ENCODE measurements at regions not wholly inside any gene's neighbourhood (a gene's known extent, or its start where the extent isn't known, plus 50 kb on each side); places are given as distances from the start of the nearest gene placed in this dataset.
A peak's percentile ranks its signal among the peaks of the same experiment; 100 is the strongest.
"Not testable (repeated sequence)": the region's sequence is repeated elsewhere in the genome, so short reads cannot be mapped to it uniquely, and the experiment has no call there.

DNA sequence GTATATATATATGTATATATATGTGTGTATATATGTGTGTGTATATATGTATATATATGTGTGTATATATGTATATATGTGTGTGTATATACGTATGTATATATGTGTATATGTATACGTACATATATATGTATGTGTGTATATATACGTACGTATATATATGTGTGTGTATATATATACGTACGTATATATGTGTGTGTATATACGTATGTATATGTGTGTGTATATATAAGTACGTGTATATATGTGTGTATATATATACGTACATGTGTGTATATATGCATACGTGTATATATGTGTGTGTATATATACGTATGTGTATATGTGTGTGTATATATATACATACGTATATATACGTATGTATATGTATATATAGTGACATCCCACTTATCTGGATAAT, 154.4 kb downstream of the CDRT15L2 start:
- H3K9me3 Mint-ChIP-seq (ENCODE audit: low read depth), result no peaks in the 10 kb centered on the region
- no peaks in the 10 kb centered on the region for H3K36me3 Mint-ChIP-seq (ENCODE audit: insufficient read depth)
- no peaks in the 10 kb centered on the region for H3K27me3 Mint-ChIP-seq
- DNase-seq (ENCODE audit: low spot score, unreplicated experiment), result no peak
- no peak overlapping the region for H3K4me3 Mint-ChIP-seq (ENCODE audit: low read depth)
- H3K27ac Mint-ChIP-seq, result no peak overlapping the region
- TF ChIP-seq, protein P1, sequence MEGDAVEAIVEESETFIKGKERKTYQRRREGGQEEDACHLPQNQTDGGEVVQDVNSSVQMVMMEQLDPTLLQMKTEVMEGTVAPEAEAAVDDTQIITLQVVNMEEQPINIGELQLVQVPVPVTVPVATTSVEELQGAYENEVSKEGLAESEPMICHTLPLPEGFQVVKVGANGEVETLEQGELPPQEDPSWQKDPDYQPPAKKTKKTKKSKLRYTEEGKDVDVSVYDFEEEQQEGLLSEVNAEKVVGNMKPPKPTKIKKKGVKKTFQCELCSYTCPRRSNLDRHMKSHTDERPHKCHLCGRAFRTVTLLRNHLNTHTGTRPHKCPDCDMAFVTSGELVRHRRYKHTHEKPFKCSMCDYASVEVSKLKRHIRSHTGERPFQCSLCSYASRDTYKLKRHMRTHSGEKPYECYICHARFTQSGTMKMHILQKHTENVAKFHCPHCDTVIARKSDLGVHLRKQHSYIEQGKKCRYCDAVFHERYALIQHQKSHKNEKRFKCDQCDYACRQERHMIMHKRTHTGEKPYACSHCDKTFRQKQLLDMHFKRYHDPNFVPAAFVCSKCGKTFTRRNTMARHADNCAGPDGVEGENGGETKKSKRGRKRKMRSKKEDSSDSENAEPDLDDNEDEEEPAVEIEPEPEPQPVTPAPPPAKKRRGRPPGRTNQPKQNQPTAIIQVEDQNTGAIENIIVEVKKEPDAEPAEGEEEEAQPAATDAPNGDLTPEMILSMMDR (IDR thresholded peaks at IDR 0.05; ENCODE audit: unreplicated experiment), result no peak
- H3K4me1 Mint-ChIP-seq (ENCODE audit: low read depth), result no peaks in the 10 kb centered on the region

DNA sequence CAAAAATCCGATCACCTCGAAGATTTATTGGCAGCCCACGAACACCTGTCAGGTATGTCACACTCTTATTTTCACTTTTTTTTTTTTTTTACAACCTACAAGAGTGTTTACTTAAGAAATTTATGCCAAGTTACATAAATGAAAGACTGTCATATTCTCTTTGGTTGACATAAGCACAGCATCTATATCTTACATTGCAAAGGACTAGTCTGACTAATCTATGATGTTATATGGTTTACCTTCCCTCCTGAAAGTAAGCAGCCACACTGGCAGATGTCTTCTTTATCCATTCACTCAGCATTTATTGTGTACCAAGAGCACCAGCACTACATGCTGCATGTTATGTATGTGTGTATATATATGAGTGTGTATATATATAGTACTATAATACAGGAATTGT, 156.3 kb downstream of the CDRT15L2 start:
- no peaks in the 10 kb centered on the region for H3K9me3 Mint-ChIP-seq (ENCODE audit: low read depth)
- DNase-seq (ENCODE audit: low spot score, unreplicated experiment), result no peak
- H3K4me3 Mint-ChIP-seq (ENCODE audit: low read depth), result no peak overlapping the region

DNA sequence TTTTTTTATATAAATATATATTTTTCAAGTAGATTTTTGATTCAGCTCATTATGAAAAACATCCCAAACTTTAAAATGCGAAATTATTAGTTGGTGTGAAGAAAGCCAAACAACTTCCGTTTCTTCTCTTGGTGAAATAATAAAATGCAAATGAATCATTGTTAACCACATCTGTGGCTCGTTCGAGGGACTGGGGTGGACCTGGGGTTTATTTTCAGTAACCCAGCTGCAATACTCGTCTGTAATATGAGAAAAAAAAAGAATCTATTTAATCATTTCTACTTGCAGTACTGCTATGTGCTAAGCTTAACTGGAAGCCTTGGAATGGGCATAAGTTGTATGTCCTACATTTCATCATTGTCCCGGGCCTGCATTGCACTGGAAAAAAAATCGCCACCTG, 158.1 kb downstream of the CDRT15L2 start:
- not testable (repeated sequence) for H3K4me3 Mint-ChIP-seq (ENCODE audit: low read depth); DNase-seq (ENCODE audit: low spot score, unreplicated experiment); H3K9me3 Mint-ChIP-seq (ENCODE audit: low read depth); H3K36me3 Mint-ChIP-seq (ENCODE audit: insufficient read depth); H3K27me3 Mint-ChIP-seq; H3K4me1 Mint-ChIP-seq (ENCODE audit: low read depth); H3K27ac Mint-ChIP-seq

More for the DNA sequence above, 156.3 kb downstream of the CDRT15L2 start:
- Mint-ChIP-seq H3K27me3 (no peaks in the 10 kb centered on the region), H3K36me3 (ENCODE audit: insufficient read depth) (no peaks in the 10 kb centered on the region), H3K4me1 (ENCODE audit: low read depth) (no peaks in the 10 kb centered on the region), H3K27ac (no peak overlapping the region)
- TF ChIP-seq, protein P1 (IDR thresholded peaks at IDR 0.05; ENCODE audit: unreplicated experiment), result no peak

DNA sequence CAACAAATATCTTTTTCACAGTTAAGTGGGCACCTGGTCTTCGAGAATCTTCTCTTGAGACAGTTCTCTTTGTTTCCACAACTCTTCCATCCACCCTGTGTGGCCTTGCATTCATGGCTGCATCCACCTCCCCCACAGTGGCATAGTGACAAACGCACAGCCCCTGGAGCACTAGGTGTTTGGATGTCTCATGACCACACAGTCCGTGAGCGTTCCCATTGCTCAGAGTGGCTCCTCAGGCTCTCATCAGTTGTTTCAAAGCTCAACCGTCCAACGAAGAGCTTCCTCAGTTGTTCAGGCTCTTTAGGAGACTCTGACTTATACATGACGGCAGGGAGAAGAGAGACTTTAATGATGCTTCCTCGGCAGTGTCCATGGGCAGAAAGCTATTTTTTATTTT, 191.6 kb downstream of the CDRT15L2 start:
- H3K27me3 Mint-ChIP-seq, result no peaks in the 10 kb centered on the region
- TF ChIP-seq, protein P1 (IDR thresholded peaks at IDR 0.05; ENCODE audit: unreplicated experiment), result no peak
- no peaks in the 10 kb centered on the region for H3K9me3 Mint-ChIP-seq (ENCODE audit: low read depth)
- no peaks in the 10 kb centered on the region for H3K36me3 Mint-ChIP-seq (ENCODE audit: insufficient read depth)
- H3K4me3 Mint-ChIP-seq (ENCODE audit: low read depth), result no peak overlapping the region
- H3K27ac Mint-ChIP-seq, result peak overlapping the region; percentile 12
- no peaks in the 10 kb centered on the region for H3K4me1 Mint-ChIP-seq (ENCODE audit: low read depth)
- DNase-seq (ENCODE audit: low spot score, unreplicated experiment), result no peak

DNA sequence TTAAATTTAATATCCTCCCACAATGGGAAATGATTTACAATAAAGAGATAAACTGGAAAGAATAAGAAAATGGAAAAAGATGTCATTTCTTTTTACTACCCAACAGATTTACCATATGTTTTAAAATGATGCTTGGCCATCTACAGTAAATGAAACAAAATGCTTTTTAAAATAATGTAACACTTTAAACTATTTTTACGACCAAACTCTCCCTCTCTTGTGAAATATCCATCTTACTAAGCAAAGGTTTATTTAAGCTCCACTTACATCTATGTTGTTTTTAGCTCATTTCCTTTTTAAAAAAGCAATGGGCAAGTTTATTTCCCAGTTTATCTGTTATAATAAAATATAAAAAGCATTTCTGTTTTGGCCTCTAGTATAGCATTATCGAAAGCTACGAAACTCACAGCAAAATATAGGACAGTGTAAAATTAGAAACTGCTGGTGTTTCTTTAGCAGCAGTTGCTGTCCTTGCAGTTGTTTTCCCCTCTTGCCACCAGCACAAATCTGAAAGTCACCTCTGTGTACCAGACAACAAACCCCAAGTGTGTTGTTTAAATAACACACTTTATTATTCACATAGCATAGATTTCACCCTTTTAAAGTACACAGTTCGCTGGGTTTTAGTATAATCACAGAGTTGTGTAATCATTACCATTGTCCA, 195.1 kb downstream of the CDRT15L2 start:
- Mint-ChIP-seq H3K9me3 (ENCODE audit: low read depth) (no peaks in the 10 kb centered on the region), H3K36me3 (ENCODE audit: insufficient read depth) (no peaks in the 10 kb centered on the region)
- TF ChIP-seq, protein P1 (IDR thresholded peaks at IDR 0.05; ENCODE audit: unreplicated experiment), result no peak

DNA sequence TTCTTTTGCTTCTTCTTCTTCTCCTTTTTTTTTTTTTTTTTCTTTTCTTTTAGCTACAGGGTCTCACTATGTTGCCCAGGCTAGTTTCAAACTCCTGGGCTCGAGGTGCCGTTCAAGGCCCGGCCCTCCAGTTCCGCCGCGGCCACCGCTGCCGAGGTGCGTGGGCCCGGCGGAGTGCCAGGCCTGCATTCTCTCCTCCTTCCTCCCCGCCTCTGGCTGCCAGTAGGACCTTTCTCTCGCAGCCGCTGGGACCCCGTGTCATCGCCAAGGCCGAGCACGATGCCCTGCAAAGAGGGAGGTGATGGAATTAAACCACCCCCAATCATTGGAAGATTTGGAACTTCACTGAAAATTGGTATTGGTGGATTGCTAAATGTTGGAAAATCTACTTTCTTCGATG, 195.8 kb downstream of the CDRT15L2 start:
- Mint-ChIP-seq H3K27ac (no peak overlapping the region), H3K36me3 (ENCODE audit: insufficient read depth) (no peaks in the 10 kb centered on the region), H3K27me3 (no peaks in the 10 kb centered on the region), H3K4me3 (ENCODE audit: low read depth) (no peak overlapping the region), H3K4me1 (ENCODE audit: low read depth) (no peaks in the 10 kb centered on the region), H3K9me3 (ENCODE audit: low read depth) (no peaks in the 10 kb centered on the region)
- TF ChIP-seq, protein P1 (IDR thresholded peaks at IDR 0.05; ENCODE audit: unreplicated experiment), result no peak
- no peak for DNase-seq (ENCODE audit: low spot score, unreplicated experiment)

More for the DNA sequence above, 195.1 kb downstream of the CDRT15L2 start:
- Mint-ChIP-seq H3K27me3 (no peaks in the 10 kb centered on the region), H3K4me1 (ENCODE audit: low read depth) (no peaks in the 10 kb centered on the region), H3K27ac (no peak overlapping the region), H3K4me3 (ENCODE audit: low read depth) (no peak overlapping the region)
- DNase-seq (ENCODE audit: low spot score, unreplicated experiment), result no peak
